WTC11 (cell line): ENCODE measurements at regions not wholly inside any gene's neighbourhood (a gene's known extent, or its start where the extent isn't known, plus 50 kb on each side); places are given as distances from the start of the nearest gene placed in this dataset.

Experiments
- CTCF ChIP-seq: fragments of 200-600 bp; IDR thresholded peaks from 2 replicates; pipeline ENCODE4 v1.8.0; 2022; ENCODE audit warnings: antibody characterized with exemption
- FOXP4 ChIP-seq: sonication (generic); formaldehyde crosslinking; IDR thresholded peaks from 2 replicates; pipeline ENCODE4 v1.8.0; 2022; ENCODE audit warnings: mild to moderate bottlenecking, missing genetic modification reagents
- TEAD4 ChIP-seq: sonication (generic); formaldehyde crosslinking; IDR thresholded peaks from 2 replicates; pipeline ENCODE4 v1.8.0; 2022; ENCODE audit warnings: mild to moderate bottlenecking, missing genetic modification reagents
- USF2 ChIP-seq: sonication (generic); formaldehyde crosslinking; IDR thresholded peaks from 2 replicates; pipeline ENCODE4 v1.8.1; 2023; ENCODE audit warnings: mild to moderate bottlenecking, missing genetic modification reagents, moderate library complexity
- TF ChIP-seq, protein P1 (sequence below): sonication (generic); formaldehyde crosslinking; conservative IDR thresholded peaks from 2 replicates; pipeline ENCODE4 v1.8.1; 2022; ENCODE audit warnings: mild to moderate bottlenecking, missing genetic modification reagents
- TF ChIP-seq, protein P2 (sequence below): sonication (generic); formaldehyde crosslinking; IDR thresholded peaks from 2 replicates; pipeline ENCODE4 v1.8.1; 2022; ENCODE audit warnings: mild to moderate bottlenecking, moderate library complexity, missing genetic modification reagents

GRCh38 chr7:98762620-98763019 lies 107.2 kb downstream of the TMEM130 start:
- TF ChIP-seq CTCF = no peak
- TF ChIP-seq USF2 (CRISPR knock-in tag) = no peak
- TF ChIP-seq, protein P1, sequence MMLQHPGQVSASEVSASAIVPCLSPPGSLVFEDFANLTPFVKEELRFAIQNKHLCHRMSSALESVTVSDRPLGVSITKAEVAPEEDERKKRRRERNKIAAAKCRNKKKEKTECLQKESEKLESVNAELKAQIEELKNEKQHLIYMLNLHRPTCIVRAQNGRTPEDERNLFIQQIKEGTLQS (CRISPR knock-in tag) = no peak
- TF ChIP-seq, protein P2, sequence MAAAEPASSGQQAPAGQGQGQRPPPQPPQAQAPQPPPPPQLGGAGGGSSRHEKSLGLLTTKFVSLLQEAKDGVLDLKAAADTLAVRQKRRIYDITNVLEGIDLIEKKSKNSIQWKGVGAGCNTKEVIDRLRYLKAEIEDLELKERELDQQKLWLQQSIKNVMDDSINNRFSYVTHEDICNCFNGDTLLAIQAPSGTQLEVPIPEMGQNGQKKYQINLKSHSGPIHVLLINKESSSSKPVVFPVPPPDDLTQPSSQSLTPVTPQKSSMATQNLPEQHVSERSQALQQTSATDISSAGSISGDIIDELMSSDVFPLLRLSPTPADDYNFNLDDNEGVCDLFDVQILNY (CRISPR knock-in tag) = no peak
- TF ChIP-seq TEAD4 (CRISPR knock-in tag) = no peak
- TF ChIP-seq FOXP4 (CRISPR knock-in tag) = no peak
